OCI-LY1 (cell line): ENCODE measurements at regions not wholly inside any gene's neighbourhood (a gene's known extent, or its start where the extent isn't known, plus 50 kb on each side); places are given as distances from the start of the nearest gene placed in this dataset.

ENCODE experiments used
- H2AFZ ChIP-seq: fragments of 200-600 bp; sonication (generic), shearing (Covaris generic); 2 replicates; pipeline ENCODE4 v1.6.0; 2014; ENCODE audit warnings: antibody characterized with exemption, mild to moderate bottlenecking, low read length
- H3F3A ChIP-seq: fragments of 200-600 bp; sonication (generic), shearing (Covaris generic); 2 replicates; pipeline ENCODE4 v1.6.0; 2014; ENCODE audit warnings: mild to moderate bottlenecking, antibody characterized with exemption, low read length, moderate library complexity; ENCODE audit not compliant: insufficient read depth
- H3K27ac ChIP-seq: fragments of 200-600 bp; sonication (generic); 2 replicates; pipeline ENCODE4 v1.5.1; 2014; ENCODE audit warnings: low read length, mixed run types, mild to moderate bottlenecking, low read depth; ENCODE audit not compliant: poor library complexity, severe bottlenecking
- H3K27me3 ChIP-seq: fragments of 200-600 bp; sonication (generic); 2 replicates; pipeline ENCODE4 v1.6.0; 2014; ENCODE audit warnings: antibody characterized with exemption, mild to moderate bottlenecking, low read length, moderate library complexity; ENCODE audit not compliant: insufficient read depth
- H3K36me3 ChIP-seq: fragments of 200-600 bp; sonication (generic); 2 replicates; pipeline ENCODE4 v1.6.1; 2014; ENCODE audit warnings: mild to moderate bottlenecking, antibody characterized with exemption, low read length, moderate library complexity, mixed read lengths; ENCODE audit not compliant: insufficient read depth
- H3K4me1 ChIP-seq: fragments of 200-600 bp; sonication (generic); 2 replicates; pipeline ENCODE4 v1.5.1; 2014; ENCODE audit warnings: mild to moderate bottlenecking, low read length, moderate library complexity; ENCODE audit not compliant: insufficient read depth, severe bottlenecking
- H3K4me2 ChIP-seq: fragments of 200-600 bp; sonication (generic), shearing (Covaris generic); 2 replicates; pipeline ENCODE4 v1.6.1; 2014; ENCODE audit warnings: low read length
- H3K4me3 ChIP-seq: fragments of 200-600 bp; sonication (generic); 2 replicates; pipeline ENCODE4 v1.5.1; 2014; ENCODE audit warnings: low read length, low read depth, mild to moderate bottlenecking, mixed read lengths; ENCODE audit not compliant: poor library complexity, severe bottlenecking
- H3K79me2 ChIP-seq: fragments of 200-600 bp; shearing (Covaris generic); 2 replicates; pipeline ENCODE4 v1.6.1; 2016; ENCODE audit warnings: mixed run types, low read length, mixed read lengths; ENCODE audit not compliant: insufficient read depth
- H3K9ac ChIP-seq: fragments of 200-600 bp; sonication (generic), shearing (Covaris generic); 2 replicates; pipeline ENCODE4 v1.6.1; 2014; ENCODE audit warnings: mild to moderate bottlenecking, low read length, mixed read lengths
- H3K9me2 ChIP-seq: fragments of 200-600 bp; sonication (generic), shearing (Covaris generic); 2 replicates; pipeline ENCODE4 v1.6.1; 2014; ENCODE audit warnings: low read depth, mild to moderate bottlenecking, low read length, mixed read lengths
- H3K9me3 ChIP-seq: fragments of 200-600 bp; shearing (Covaris generic); 2 replicates; pipeline ENCODE4 v1.6.1; 2014; ENCODE audit warnings: low read length, mixed read lengths
- H4K20me1 ChIP-seq: fragments of 200-600 bp; sonication (generic), shearing (Covaris generic); 2 replicates; pipeline ENCODE4 v1.6.0; 2016; ENCODE audit warnings: mild to moderate bottlenecking, low read length; ENCODE audit not compliant: insufficient read depth
- CTCF ChIP-seq: fragments of 200-600 bp; sonication (generic), shearing (Covaris generic); IDR thresholded peaks from 2 replicates; pipeline ENCODE4 v1.5.1; 2017; ENCODE audit warnings: mild to moderate bottlenecking, antibody characterized with exemption, low read length, moderate library complexity, mixed read lengths
- EZH2 ChIP-seq: fragments of 200-600 bp; sonication (generic), shearing (Covaris generic); IDR thresholded peaks from 2 replicates; pipeline ENCODE4 v1.8.0; 2017; ENCODE audit warnings: borderline replicate concordance, mixed run types, mild to moderate bottlenecking, antibody characterized with exemption, low read length, moderate library complexity, mixed read lengths

- Histone ChIP-seq H3K36me3 (no peaks in the 10 kb centered on the region), H3K9me2 (no peaks in the 10 kb centered on the region), H3K27ac (no peak overlapping the region), H4K20me1 (no peaks in the 10 kb centered on the region), H3K4me1 (no peaks in the 10 kb centered on the region), H3K9me3 (no peaks in the 10 kb centered on the region), H3K79me2 (no peaks in the 10 kb centered on the region), H2AFZ (no peak overlapping the region), H3F3A (no peaks in the 10 kb centered on the region), H3K4me2 (no peak overlapping the region), H3K27me3 (no peaks in the 10 kb centered on the region), H3K9ac (no peak overlapping the region), H3K4me3 (no peak overlapping the region)
- no peak for TF ChIP-seq CTCF
- no peak for TF ChIP-seq EZH2
Measured at GRCh38 chr2:5325523-5325922, 366.7 kb upstream of the SOX11 start.

DNA sequence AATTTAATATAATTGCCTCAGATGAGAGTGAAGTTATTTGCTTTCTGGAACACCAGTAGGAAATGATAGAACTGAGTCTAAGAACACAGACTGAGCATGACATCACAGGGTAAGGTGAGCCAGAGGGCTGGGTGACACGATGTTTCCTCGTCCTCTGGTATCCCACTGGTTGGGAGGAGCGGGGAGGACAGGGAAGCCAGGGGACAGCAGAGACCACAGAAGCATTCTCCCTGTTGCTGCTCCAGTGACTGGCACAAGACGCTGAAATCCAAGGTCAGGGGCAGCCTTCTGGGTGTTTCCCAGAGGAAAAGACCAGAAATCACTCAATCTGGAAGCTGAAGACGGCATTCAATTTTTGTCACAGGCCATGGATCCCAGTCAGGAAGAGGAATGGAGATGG, 363.4 kb upstream of the SOX11 start:
- Histone ChIP-seq H3K4me2 (no peak overlapping the region), H3K27me3 (no peaks in the 10 kb centered on the region), H2AFZ (no peak overlapping the region), H3K79me2 (no peaks in the 10 kb centered on the region), H3K36me3 (no peaks in the 10 kb centered on the region), H3K27ac (no peak overlapping the region), H3K9me2 (no peaks in the 10 kb centered on the region), H3K9me3 (no peaks in the 10 kb centered on the region), H4K20me1 (no peaks in the 10 kb centered on the region), H3K4me3 (no peak overlapping the region), H3K4me1 (no peaks in the 10 kb centered on the region), H3K9ac (no peak overlapping the region), H3F3A (no peaks in the 10 kb centered on the region)
- TF ChIP-seq EZH2 (no peak), CTCF (no peak)

GRCh38 chr2:5329763-5330162, 362.4 kb upstream of the SOX11 start:
- Histone ChIP-seq H3K27me3 (no peaks in the 10 kb centered on the region), H3K4me3 (no peak overlapping the region), H2AFZ (no peak overlapping the region), H3K9ac (no peak overlapping the region), H3F3A (no peaks in the 10 kb centered on the region), H3K4me1 (no peaks in the 10 kb centered on the region), H3K9me3 (no peaks in the 10 kb centered on the region), H3K79me2 (no peaks in the 10 kb centered on the region), H3K9me2 (no peaks in the 10 kb centered on the region), H3K4me2 (no peak overlapping the region), H4K20me1 (no peaks in the 10 kb centered on the region), H3K27ac (no peak overlapping the region), H3K36me3 (no peaks in the 10 kb centered on the region)
- no peak for TF ChIP-seq EZH2
- TF ChIP-seq CTCF = no peak
